DMS153 treated with DMSO at 0.1 percent for 48 hours (cell line): ENCODE measurements at regions not wholly inside any gene's neighbourhood (a gene's known extent, or its start where the extent isn't known, plus 50 kb on each side); places are given as distances from the start of the nearest gene placed in this dataset.
A peak's percentile ranks its signal among the peaks of the same experiment; 100 is the strongest.
"Not testable (repeated sequence)": the region's sequence is repeated elsewhere in the genome, so short reads cannot be mapped to it uniquely, and the experiment has no call there.

Experiments
- DNase-seq: peaks from one replicate; lab custom pipeline; 2025; ENCODE audit not compliant: unreplicated experiment; lab: John Stamatoyannopoulos, UW

GRCh38 chr10:123269675-123270074, 115.5 kb downstream of the BUB3 start:
- no peak for DNase-seq

DNA sequence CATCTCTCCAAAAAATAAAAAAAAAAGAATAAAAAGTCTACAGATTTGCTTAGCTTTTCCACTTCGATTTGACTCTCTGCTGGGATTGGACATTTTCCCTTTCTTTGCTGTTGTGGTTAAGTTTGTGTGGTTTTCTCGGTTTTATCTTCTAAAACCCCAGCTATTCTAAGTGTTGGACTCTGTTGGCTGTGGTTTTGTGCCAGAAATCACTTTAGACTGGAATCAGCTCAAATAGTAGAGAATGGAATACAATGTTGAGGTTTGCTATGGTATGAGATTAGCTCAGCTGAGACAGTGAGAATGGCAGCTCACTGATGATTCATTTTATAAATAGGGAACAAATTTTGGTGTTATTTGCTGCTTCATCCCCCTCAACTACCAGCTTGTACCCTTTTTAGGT, 116.0 kb downstream of the BUB3 start:
- no peak for DNase-seq

DNA sequence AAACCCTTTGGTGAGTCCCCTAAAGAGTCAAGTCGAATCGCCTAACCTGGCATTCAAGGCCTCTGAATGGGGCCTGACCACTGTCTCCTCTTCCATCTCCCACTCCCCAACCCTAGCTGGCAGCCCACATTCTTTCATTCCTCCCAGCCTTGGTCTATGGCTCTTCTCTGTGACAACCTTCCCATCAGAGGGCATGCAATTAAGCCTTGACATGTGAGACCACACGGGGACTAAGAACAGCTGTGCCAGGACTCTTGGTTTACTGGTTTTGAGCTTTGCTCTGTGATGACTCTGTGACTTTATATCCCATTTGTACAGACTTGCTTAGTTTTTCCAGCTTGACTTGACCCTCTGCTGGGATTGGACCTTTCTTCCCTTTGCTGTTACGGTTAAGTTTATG, 116.6 kb downstream of the BUB3 start:
- DNase-seq = no peak

GRCh38 chr10:123272171-123272570, 118.0 kb downstream of the BUB3 start:
- DNase-seq = no peak

DNA sequence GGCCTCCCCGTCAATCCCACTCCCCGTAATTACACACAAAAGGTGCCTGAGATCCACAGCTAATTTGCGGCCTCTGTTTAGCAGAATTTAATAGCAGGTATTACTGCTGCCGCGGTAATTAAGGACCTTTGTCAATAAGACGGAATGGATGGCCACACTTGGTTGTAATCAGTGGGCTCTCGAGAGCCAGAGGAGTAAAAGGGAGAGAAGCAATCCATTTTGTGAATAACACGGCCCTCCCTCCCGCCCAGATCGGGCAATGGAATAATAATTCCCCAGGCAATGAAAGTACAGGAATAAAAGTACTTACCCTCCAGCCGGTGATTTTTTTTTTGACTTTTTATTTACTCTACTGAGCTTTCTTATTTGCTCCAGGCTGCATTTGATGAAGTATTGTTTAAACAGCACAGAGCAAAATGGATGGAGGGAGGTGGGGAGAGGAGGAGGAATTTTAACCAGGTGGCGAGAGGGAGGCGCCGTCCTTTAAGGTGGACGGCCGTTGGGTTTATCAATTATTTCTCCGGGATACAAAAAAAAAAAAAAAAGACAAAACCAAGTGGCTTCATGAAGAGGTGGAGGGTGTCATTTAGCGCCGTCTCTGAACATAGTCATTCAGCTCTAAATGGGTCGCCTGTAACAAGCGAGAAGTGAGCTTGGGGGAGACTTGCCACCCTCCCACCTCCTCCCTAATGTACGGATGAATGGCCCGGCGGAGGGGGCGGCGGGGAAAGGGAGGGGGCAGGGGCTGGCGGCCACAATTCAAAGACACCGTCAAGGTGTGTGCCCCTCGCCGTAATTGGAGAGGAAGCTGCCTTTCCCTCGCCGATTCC, 120.3 kb downstream of the BUB3 start:
- DNase-seq = peak; percentile 91

- DNase-seq = peak; percentile 52
Measured at GRCh38 chr10:123275136-123275564, 120.9 kb downstream of the BUB3 start.

- DNase-seq = no peak
Measured at GRCh38 chr10:123278445-123278844, 124.2 kb downstream of the BUB3 start.

GRCh38 chr10:123283371-123283770, 129.2 kb downstream of the BUB3 start:
- DNase-seq = not testable (repeated sequence)

DNA sequence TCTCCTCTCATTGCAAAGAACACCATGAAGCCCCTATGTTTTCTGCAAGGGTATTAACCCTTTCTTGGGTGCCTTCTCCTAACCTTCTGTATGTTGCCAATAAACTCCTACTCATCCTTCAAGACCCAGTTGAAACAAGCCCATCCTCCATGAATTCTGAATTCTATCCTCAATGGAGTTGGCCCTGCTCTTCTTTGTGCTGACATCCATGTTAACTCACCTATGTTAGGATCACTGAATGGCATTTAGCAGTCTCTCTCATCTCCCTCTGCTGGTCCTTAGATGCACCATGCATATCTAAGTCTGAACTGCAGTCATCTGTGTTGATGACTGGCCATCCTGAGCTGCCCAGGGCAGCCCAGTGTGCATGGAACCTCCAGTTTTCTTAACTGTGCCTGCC, 129.8 kb downstream of the BUB3 start:
- no peak for DNase-seq

- DNase-seq = no peak
Measured at GRCh38 chr10:123287594-123288247, 133.5 kb downstream of the BUB3 start.

DNA sequence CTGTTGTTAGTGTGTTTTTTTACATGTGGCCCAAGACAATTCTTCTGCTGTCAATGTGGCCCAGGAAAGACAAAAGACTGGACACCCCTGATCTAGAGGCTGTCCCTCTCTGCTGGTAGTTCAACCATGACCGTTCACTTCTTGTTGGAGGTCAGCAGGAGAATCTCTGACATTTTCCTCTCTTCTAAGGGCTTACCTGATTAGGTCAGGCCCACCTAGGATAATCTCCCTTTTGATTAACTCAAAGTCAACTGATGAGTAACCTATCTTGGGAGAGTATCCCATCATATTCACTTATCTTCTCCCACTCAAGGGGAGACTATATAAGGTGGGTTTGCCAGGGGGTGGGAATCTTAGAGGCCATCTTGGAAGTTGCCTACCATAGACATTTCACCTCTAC, 135.2 kb downstream of the BUB3 start:
- DNase-seq = no peak

- DNase-seq = no peak
Measured at GRCh38 chr10:123294109-123294508, 139.9 kb downstream of the BUB3 start.

GRCh38 chr10:123294886-123295285, 140.7 kb downstream of the BUB3 start:
- no peak for DNase-seq

- DNase-seq = no peak
Measured at GRCh38 chr10:123295644-123296043, 141.4 kb downstream of the BUB3 start.

DNA sequence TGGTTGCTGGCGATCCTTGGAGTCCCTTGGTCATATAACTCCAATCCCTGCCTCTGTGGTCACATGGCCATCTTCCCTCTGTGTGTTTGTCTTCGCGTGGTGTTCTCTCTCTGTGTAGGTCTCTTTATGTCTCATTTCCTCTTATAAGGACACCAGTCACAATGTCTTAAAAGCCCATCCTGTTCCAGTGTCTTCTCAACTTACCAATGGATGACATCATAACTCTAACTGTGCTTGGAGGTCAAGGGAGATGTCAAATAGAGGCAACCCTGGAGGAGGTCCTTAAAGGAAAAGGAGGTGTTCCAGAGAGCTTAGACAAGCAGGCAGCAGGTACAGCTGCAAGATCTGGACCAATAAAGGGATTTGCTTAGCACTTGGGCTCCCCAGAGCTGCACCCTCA, 143.0 kb downstream of the BUB3 start:
- no peak for DNase-seq

DNA sequence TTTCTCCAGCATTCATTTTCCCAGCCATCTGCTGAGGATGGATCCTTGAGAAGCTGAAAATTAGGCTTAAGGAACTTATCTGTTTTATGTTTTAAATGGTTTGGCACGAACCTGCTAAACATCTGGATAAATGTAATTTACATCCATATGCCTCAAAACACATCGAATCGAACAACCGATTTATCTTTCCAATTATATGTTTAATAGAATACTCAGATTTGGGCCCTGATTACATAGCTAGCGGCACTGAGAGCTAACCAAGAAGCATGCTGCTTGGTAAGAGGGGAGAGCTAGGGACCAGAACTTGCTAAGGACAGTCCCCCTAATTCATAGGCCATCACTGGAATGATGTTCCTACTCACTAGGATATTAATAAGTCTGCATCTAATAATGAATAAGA, 144.4 kb downstream of the BUB3 start:
- DNase-seq = no peak

GRCh38 chr10:123299598-123299997, 145.4 kb downstream of the BUB3 start:
- DNase-seq = no peak

DNA sequence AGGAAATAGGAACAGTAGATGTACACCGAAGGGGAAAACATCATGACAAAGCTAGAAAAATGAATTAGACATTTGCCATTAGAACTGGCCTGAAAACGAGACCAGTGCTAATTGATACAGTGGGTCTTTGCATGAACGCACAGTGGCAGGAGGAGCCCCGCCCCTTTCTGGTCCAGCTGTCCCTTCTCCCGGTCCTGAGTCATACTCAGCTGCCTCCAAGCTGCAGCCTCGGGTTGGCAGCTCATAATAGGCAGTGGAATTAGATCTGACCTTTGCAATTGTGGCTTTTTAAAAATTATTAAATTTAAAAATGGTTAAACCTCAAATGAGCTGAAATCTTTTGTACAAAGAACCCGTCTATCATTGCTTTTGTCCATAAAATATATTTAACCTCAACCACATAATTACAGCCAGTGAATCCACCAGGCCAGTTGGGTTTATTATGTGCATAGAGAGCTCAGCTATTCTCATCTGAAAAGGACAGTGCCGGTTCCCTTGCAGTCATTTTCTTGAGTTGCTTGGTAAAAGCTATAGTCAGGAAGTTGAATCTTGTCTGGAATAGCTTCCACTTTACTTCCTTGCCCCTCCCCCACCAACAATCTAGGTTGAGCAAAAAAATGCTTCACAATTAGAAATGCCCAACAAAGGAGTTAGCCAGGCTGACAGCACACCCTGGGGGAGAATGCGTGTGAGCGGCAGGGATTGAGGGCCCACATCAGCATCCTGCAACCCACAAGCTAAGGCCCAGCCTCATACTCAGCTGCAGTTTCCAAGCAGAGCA, 147.1 kb downstream of the BUB3 start:
- no peak for DNase-seq

DNA sequence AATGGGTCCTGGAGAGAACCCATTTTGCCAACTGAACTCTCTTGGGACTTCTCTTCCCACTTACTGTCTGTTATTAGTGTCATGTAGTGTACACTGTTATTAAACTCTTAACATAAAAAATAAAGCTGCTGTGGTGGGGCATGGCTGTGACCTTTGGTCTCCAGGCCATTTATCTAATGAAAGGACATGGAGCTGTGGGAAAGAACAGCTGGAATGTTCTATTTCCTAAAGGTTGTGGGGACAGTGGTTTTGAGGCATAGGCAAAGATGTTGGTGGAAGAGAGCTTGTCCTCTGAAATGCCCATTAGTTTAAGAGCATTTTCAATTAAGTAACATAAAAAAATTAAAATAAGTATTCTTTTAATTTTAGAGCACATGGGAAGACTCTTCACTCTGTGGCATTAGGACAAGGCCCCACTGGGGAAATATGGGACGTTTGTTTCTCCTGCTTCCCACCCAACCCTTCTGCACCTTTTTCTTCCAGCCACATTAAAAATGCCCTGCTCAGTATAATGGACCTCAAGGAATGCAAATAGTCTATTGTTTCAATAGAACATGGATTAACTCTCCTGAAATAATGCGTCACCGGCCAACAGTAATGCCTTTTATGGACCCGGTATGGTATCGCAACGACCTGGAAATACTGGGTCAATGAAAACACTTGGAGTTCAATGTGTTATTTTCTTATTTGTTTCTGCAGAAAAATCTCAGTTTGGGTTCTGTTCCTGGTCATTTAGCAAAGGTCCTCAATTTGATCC, 149.6 kb downstream of the BUB3 start:
- no peak for DNase-seq

- no peak for DNase-seq
Measured at GRCh38 chr10:123305671-123306070, 151.5 kb downstream of the BUB3 start.

GRCh38 chr10:123306290-123306689, 152.1 kb downstream of the BUB3 start:
- no peak for DNase-seq
